Tibial nerve (tissue), 4 donors: ENCODE measurements at regions not wholly inside any gene's neighbourhood (a gene's known extent, or its start where the extent isn't known, plus 50 kb on each side); places are given as distances from the start of the nearest gene placed in this dataset.
"Not testable (repeated sequence)": the region's sequence is repeated elsewhere in the genome, so short reads cannot be mapped to it uniquely, and the experiment has no call there.

Experiments used
- DNase-seq, 2 donors: peaks; one replicate each; pipeline ENCODE4 v3.0.0-alpha.2; 2019; ENCODE audit warnings: low spot score in 2 of 2
- H3K27ac ChIP-seq, 4 donors: fragments of 200-600 bp; sonication (generic) in 3 of 4; one replicate each; pipeline ENCODE4 v1.5.1; 2017 to 2019; ENCODE audit warnings: mild to moderate bottlenecking in 1 of 4
- H3K27me3 ChIP-seq, 2 donors: fragments of 200-600 bp; sonication (generic) in 1 of 2; one replicate each; pipeline versions ENCODE4 v1.5.1 to v1.6.0; 2017 to 2019
- H3K36me3 ChIP-seq, 3 donors: fragments of 200-600 bp; sonication (generic); one replicate each; pipeline ENCODE4 v1.5.1; 2018 to 2019
- H3K4me1 ChIP-seq, 4 donors: fragments of 200-600 bp; sonication (generic) in 3 of 4; one replicate each; pipeline ENCODE4 v1.5.1; 2017 to 2019
- H3K4me3 ChIP-seq, 4 donors: fragments of 200-600 bp; sonication (generic) in 3 of 4; one replicate each; pipeline ENCODE4 v1.5.1; 2017 to 2019; ENCODE audit warnings: mild to moderate bottlenecking in 1 of 4, moderate library complexity in 1 of 4
- H3K9me3 ChIP-seq, 4 donors: fragments of 200-600 bp; sonication (generic) in 3 of 4; one replicate each; pipeline ENCODE4 v1.5.1; 2017 to 2019
- CTCF ChIP-seq, 5 experiments: fragments of 200-600 bp in 3 of 5; fragments of 450-650 bp in 2 of 5; sonication (generic) in 3 of 5; IDR thresholded peaks; one replicate each; pipeline ENCODE4 v1.5.1; 2016 to 2019; ENCODE audit warnings: antibody characterized with exemption in 5 of 5, mild to moderate bottlenecking in 3 of 5, moderate library complexity in 2 of 5
- EP300 ChIP-seq, 2 donors: sonication (generic); formaldehyde crosslinking; IDR thresholded peaks; one replicate each; pipeline ENCODE4 v1.6.1; 2017; ENCODE audit warnings: antibody characterized with exemption in 2 of 2, mild to moderate bottlenecking in 1 of 2
- POLR2A ChIP-seq, 2 donors: fragments of 450-650 bp; IDR thresholded peaks; one replicate each; pipeline ENCODE4 v1.6.1; 2017; ENCODE audit warnings: antibody characterized with exemption in 2 of 2, mild to moderate bottlenecking in 2 of 2, moderate library complexity in 2 of 2
- WGBS, 2 donors: methylation state at CpG; one replicate each; pipeline ENCODE4 v1.1.5; 2018; 5-methylcytosine and 5-hydroxymethylcytosine counted together

GRCh38 chr14:45891417-45892080 is 638.5 kb upstream of the MIS18BP1 start:
- no peak for DNase-seq
- WGBS, 2 donors, result 35 to 39% methylated on average over 18 of the region's 18 CpGs
- H3K4me1 ChIP-seq, result no peaks in the 10 kb centered on the region
- no peaks in the 10 kb centered on the region for H3K27me3 ChIP-seq
- H3K36me3 ChIP-seq, result no peaks in the 10 kb centered on the region
- no peak overlapping the region for H3K4me3 ChIP-seq
- H3K27ac ChIP-seq, result no peak overlapping the region
- TF ChIP-seq POLR2A (IDR thresholded peaks at IDR 0.05), result no peak
- no peak for TF ChIP-seq CTCF (IDR thresholded peaks at IDR 0.05)
- no peak for TF ChIP-seq EP300 (IDR thresholded peaks at IDR 0.05)
- H3K9me3 ChIP-seq, result no peaks in the 10 kb centered on the region

GRCh38 chr14:45888766-45889285 is 635.8 kb upstream of the MIS18BP1 start:
- not testable (repeated sequence) for H3K36me3 ChIP-seq, H3K9me3 ChIP-seq, H3K4me3 ChIP-seq, H3K27ac ChIP-seq, H3K27me3 ChIP-seq, H3K4me1 ChIP-seq, DNase-seq
- WGBS, 2 donors, result 81 to 93% methylated on average over 28 of the region's 28 CpGs

- H3K4me3 ChIP-seq, result no peak overlapping the region
- H3K4me1 ChIP-seq, result no peaks in the 10 kb centered on the region
- H3K9me3 ChIP-seq, result peaks cover 0 to 7% (median 0%) of the 10 kb centered on the region in 4 donors
- no peak for TF ChIP-seq POLR2A (IDR thresholded peaks at IDR 0.05)
- no peak for TF ChIP-seq EP300 (IDR thresholded peaks at IDR 0.05)
- no peak for TF ChIP-seq CTCF (IDR thresholded peaks at IDR 0.05)
- H3K27ac ChIP-seq, result no peak overlapping the region
- 67 to 74% methylated on average over 4 of the region's 4 CpGs for WGBS, 2 donors
- no peaks in the 10 kb centered on the region for H3K36me3 ChIP-seq
- no peak for DNase-seq
- H3K27me3 ChIP-seq, result no peaks in the 10 kb centered on the region
Measured at GRCh38 chr14:45877981-45878380, 625.0 kb upstream of the MIS18BP1 start.

- no peaks in the 10 kb centered on the region for H3K36me3 ChIP-seq
- peaks cover 0 to 9% (median 0%) of the 10 kb centered on the region in 4 donors for H3K9me3 ChIP-seq
- no peak overlapping the region for H3K4me3 ChIP-seq
- WGBS, 2 donors, result 86 to 87% methylated on average over 2 of the region's 2 CpGs
- no peaks in the 10 kb centered on the region for H3K27me3 ChIP-seq
- no peak for DNase-seq
- H3K4me1 ChIP-seq, result no peaks in the 10 kb centered on the region
- no peak overlapping the region for H3K27ac ChIP-seq
- TF ChIP-seq EP300 (IDR thresholded peaks at IDR 0.05) (no peak), POLR2A (IDR thresholded peaks at IDR 0.05) (no peak), CTCF (IDR thresholded peaks at IDR 0.05) (no peak)
Measured at GRCh38 chr14:45868863-45869262, 615.9 kb upstream of the MIS18BP1 start.

GRCh38 chr14:45868377-45868776 is 615.4 kb upstream of the MIS18BP1 start:
- Histone ChIP-seq H3K36me3 (no peaks in the 10 kb centered on the region), H3K4me1 (no peaks in the 10 kb centered on the region), H3K9me3 (peaks cover 0 to 9% (median 0%) of the 10 kb centered on the region in 4 donors), H3K27me3 (no peaks in the 10 kb centered on the region), H3K4me3 (no peak overlapping the region), H3K27ac (no peak overlapping the region)
- TF ChIP-seq CTCF (IDR thresholded peaks at IDR 0.05) (no peak), EP300 (IDR thresholded peaks at IDR 0.05) (no peak), POLR2A (IDR thresholded peaks at IDR 0.05) (no peak)
- no peak for DNase-seq
- 39 to 63% methylated on average over 2 of the region's 2 CpGs for WGBS, 2 donors
